SK-N-SH (cell line): ENCODE measurements at regions not wholly inside any gene's neighbourhood (a gene's known extent, or its start where the extent isn't known, plus 50 kb on each side); places are given as distances from the start of the nearest gene placed in this dataset.

Experiments used
- CTCF ChIA-PET: fragments of 300-600, 350-600 bp; formaldehyde crosslinking; extraction: SDS; loops from one replicate; lab custom pipeline; 2021; lab: Yijun Ruan, JAX
- POLR2A ChIA-PET: fragments of 350-600 bp; sonication (Branson Sonifier 250); formaldehyde crosslinking; extraction: SDS; loops from one replicate; lab custom pipeline; 2020; ENCODE audit warnings: antibody characterized with exemption, inconsistent platforms; lab: Yijun Ruan, JAX
- DNase-seq: peaks from one replicate; pipeline ENCODE4 v3.0.0; 2012
- H2AFZ ChIP-seq: fragments of 200-600 bp; sonication (generic); 2 replicates; pipeline ENCODE4 v1.8.1; 2016; ENCODE audit warnings: antibody characterized with exemption, mild to moderate bottlenecking, low read depth
- H3F3A ChIP-seq: fragments of 200-600 bp; sonication (generic); replicated peaks from 2 replicates; pipeline ENCODE3; 2016; ENCODE audit warnings: antibody characterized with exemption, mild to moderate bottlenecking; ENCODE audit not compliant: insufficient read depth
- H3K27ac ChIP-seq, 2 experiments: fragments of 200-500 bp in 1 of 2; fragments of 200-600 bp in 1 of 2; sonication (Bioruptor generic) in 1 of 2; sonication (generic), shearing (Covaris generic) in 1 of 2; 2 replicates each; pipeline versions ENCODE4 v1.5.1 to v1.6.1; 2014 to 2016; ENCODE audit warnings: low read depth in 2 of 2, inconsistent platforms in 1 of 2, low read length in 1 of 2, mild to moderate bottlenecking in 1 of 2, mixed read lengths in 1 of 2
- H3K27me3 ChIP-seq: fragments of 200-600 bp; sonication (generic), shearing (Covaris generic); 2 replicates; pipeline ENCODE4 v1.6.1; 2016; ENCODE audit warnings: mixed run types; ENCODE audit not compliant: insufficient read depth
- H3K36me3 ChIP-seq, 2 experiments: fragments of 200-500 bp in 1 of 2; fragments of 200-600 bp in 1 of 2; sonication (Bioruptor generic) in 1 of 2; sonication (generic) in 1 of 2; replicated peaks in 1 of 2; 2 replicates each; pipeline versions ENCODE3 to v1.5.1; 2014 to 2016; ENCODE audit warnings: low read length in 1 of 2, mild to moderate bottlenecking in 1 of 2; ENCODE audit not compliant: insufficient read depth in 2 of 2, control insufficient read depth in 1 of 2
- H3K4me1 ChIP-seq, 2 experiments: fragments of 200-500 bp in 1 of 2; fragments of 200-600 bp in 1 of 2; sonication (Bioruptor generic) in 1 of 2; sonication (generic), shearing (Covaris generic) in 1 of 2; 2 replicates each; pipeline versions ENCODE4 v1.5.1 to v1.6.1; 2014 to 2016; ENCODE audit warnings: low read depth in 1 of 2, low read length in 1 of 2, mixed run types in 1 of 2; ENCODE audit not compliant: insufficient read depth in 2 of 2, control insufficient read depth in 1 of 2
- H3K4me2 ChIP-seq: fragments of 200-600 bp; sonication (generic), shearing (Covaris generic); 2 replicates; pipeline ENCODE4 v1.6.1; 2017; ENCODE audit warnings: mixed run types
- H3K4me3 ChIP-seq, 2 experiments: fragments of 200-500 bp in 1 of 2; fragments of 200-600 bp in 1 of 2; sonication (Bioruptor generic) in 1 of 2; sonication (generic), shearing (Covaris generic) in 1 of 2; 2 replicates each; pipeline versions ENCODE4 v1.5.1 to v1.8.1; 2014 to 2016; ENCODE audit warnings: low read depth in 2 of 2, inconsistent platforms in 1 of 2, low read length in 1 of 2, mild to moderate bottlenecking in 1 of 2, mixed read lengths in 1 of 2, moderate library complexity in 1 of 2
- H3K79me2 ChIP-seq: fragments of 200-600 bp; sonication (generic); 2 replicates; pipeline ENCODE4 v1.8.1; 2017; ENCODE audit warnings: mild to moderate bottlenecking; ENCODE audit not compliant: insufficient read depth
- H3K9ac ChIP-seq: fragments of 200-600 bp; sonication (generic); 2 replicates; pipeline ENCODE4 v1.6.1; 2017; ENCODE audit warnings: mixed run types
- H3K9me2 ChIP-seq: fragments of 200-600 bp; sonication (generic); 2 replicates; pipeline ENCODE4 v1.6.1; 2017; ENCODE audit warnings: mixed run types
- H3K9me3 ChIP-seq: fragments of 200-600 bp; sonication (generic); 2 replicates; pipeline ENCODE4 v1.6.1; 2017; ENCODE audit warnings: mixed run types, mild to moderate bottlenecking, moderate library complexity
- H4K20me1 ChIP-seq: fragments of 200-600 bp; sonication (generic); 2 replicates; pipeline ENCODE4 v1.6.1; 2017; ENCODE audit warnings: mild to moderate bottlenecking, mixed run types; ENCODE audit not compliant: insufficient read depth
- CHD2 ChIP-seq: fragments of 150-350 bp; IDR thresholded peaks from 2 replicates; pipeline ENCODE4 v1.6.1; 2018; ENCODE audit warnings: low read length; ENCODE audit not compliant: partially characterized antibody
- ELF1 ChIP-seq: IDR thresholded peaks from 2 replicates; pipeline ENCODE4 v1.4.0; 2012
- EP300 ChIP-seq, 2 experiments: IDR thresholded peaks; 2 replicates each; pipeline versions ENCODE4 v1.4.0 to v1.6.1; 2012; ENCODE audit warnings: borderline replicate concordance in 1 of 2, low read depth in 1 of 2, low read length in 1 of 2
- EZH2phosphoT487 ChIP-seq: fragments of 200-600 bp; sonication (generic); IDR thresholded peaks from 2 replicates; pipeline ENCODE4 v1.6.1; 2017; ENCODE audit warnings: low read depth, mixed run types, mild to moderate bottlenecking, antibody characterized with exemption, moderate library complexity, borderline replicate concordance
- FOXJ3 ChIP-seq: sonication (generic); formaldehyde crosslinking; IDR thresholded peaks from 2 replicates; pipeline ENCODE4 v1.5.1; 2020; ENCODE audit warnings: mild to moderate bottlenecking, missing genetic modification reagents
- GATA2 ChIP-seq: sonication (generic); formaldehyde crosslinking; IDR thresholded peaks from 2 replicates; pipeline ENCODE4 v1.5.0; 2020; ENCODE audit warnings: mild to moderate bottlenecking, missing genetic modification reagents
- JUND ChIP-seq: IDR thresholded peaks from 2 replicates; pipeline ENCODE4 v1.4.0; 2012
- MXI1 ChIP-seq: IDR thresholded peaks from 2 replicates; pipeline ENCODE4 v1.6.1; 2012; ENCODE audit warnings: mild to moderate bottlenecking, low read depth, low read length, improper control_type of control experiment
- NRF1 ChIP-seq: IDR thresholded peaks from 2 replicates; pipeline ENCODE4 v1.6.1; 2012; ENCODE audit warnings: low read depth, mild to moderate bottlenecking, low read length
- POLR2AphosphoS5 ChIP-seq: IDR thresholded peaks from 2 replicates; pipeline ENCODE4 v1.6.1; 2012; ENCODE audit warnings: low read depth, low read length
- REST ChIP-seq: IDR thresholded peaks from 2 replicates; pipeline ENCODE4 v1.6.1; 2012; ENCODE audit warnings: mild to moderate bottlenecking, low read depth, low read length, moderate library complexity
- RFX5 ChIP-seq: IDR thresholded peaks from 2 replicates; pipeline ENCODE4 v1.6.1; 2012; ENCODE audit warnings: mild to moderate bottlenecking, improper control_type of control experiment, low read length
- RXRA ChIP-seq: IDR thresholded peaks from 2 replicates; pipeline ENCODE4 v1.4.0; 2012; ENCODE audit warnings: low read depth, mild to moderate bottlenecking, borderline replicate concordance
- SMC3 ChIP-seq: IDR thresholded peaks from 2 replicates; pipeline ENCODE4 v1.6.1; 2012; ENCODE audit warnings: low read depth, low read length, improper control_type of control experiment
- TAF1 ChIP-seq: IDR thresholded peaks from 2 replicates; pipeline ENCODE4 v1.6.1; 2012; ENCODE audit warnings: low read depth, mild to moderate bottlenecking, low read length, moderate library complexity, borderline replicate concordance
- TCF12 ChIP-seq: IDR thresholded peaks from 2 replicates; pipeline ENCODE4 v1.4.0; 2012
- TEAD4 ChIP-seq: IDR thresholded peaks from 2 replicates; pipeline ENCODE4 v1.4.0; 2012; ENCODE audit warnings: mild to moderate bottlenecking, borderline replicate concordance; ENCODE audit not compliant: insufficient read depth
- YY1 ChIP-seq: IDR thresholded peaks from 2 replicates; pipeline ENCODE4 v1.4.0; 2012; ENCODE audit warnings: low read depth, mild to moderate bottlenecking
- WGBS: methylation state at CpG from one replicate; pipeline ENCODE4 v1.1.6; 2017; ENCODE audit warnings: low lambda C conversion rate; 5-methylcytosine and 5-hydroxymethylcytosine counted together
- TF ChIP-seq, protein P1 (sequence below): IDR thresholded peaks from 2 replicates; pipeline ENCODE4 v1.4.0; 2012; ENCODE audit warnings: low read depth
- TF ChIP-seq, protein P2 (sequence below): fragments of 150-350 bp; IDR thresholded peaks from 2 replicates; pipeline ENCODE4 v1.6.1; 2016; ENCODE audit warnings: mild to moderate bottlenecking, low read depth, low read length
- TF ChIP-seq, protein P3 (sequence below): fragments of 200-600 bp; sonication (generic); IDR thresholded peaks from 2 replicates; pipeline ENCODE4 v1.6.1; 2017; ENCODE audit warnings: antibody characterized with exemption, mild to moderate bottlenecking, moderate library complexity

GRCh38 chr14:38003746-38004609 is 203.7 kb upstream of the SSTR1 start:
- H3K4me3 ChIP-seq = no peak overlapping the region
- ChIA-PET POLR2A (no interaction called here), CTCF (interaction anchor here (2.0 kb wide), 1 partner anchor 12 kb away, joined by 4 read pairs; no protein-coding TSS in a partner anchor)
- no peaks in the 10 kb centered on the region for H3F3A ChIP-seq
- no peaks in the 10 kb centered on the region for H3K4me1 ChIP-seq
- 2% methylated on average over 7 of the region's 7 CpGs for WGBS
- H3K27ac ChIP-seq = no peak overlapping the region
- H3K9me3 ChIP-seq = no peaks in the 10 kb centered on the region
- no peak overlapping the region for H2AFZ ChIP-seq
- H3K79me2 ChIP-seq = no peaks in the 10 kb centered on the region
- H4K20me1 ChIP-seq = no peaks in the 10 kb centered on the region
- TF ChIP-seq POLR2AphosphoS5 (no peak), SMC3 (no peak), RFX5 (no peak)
- no peaks in the 10 kb centered on the region for H3K9me2 ChIP-seq
- DNase-seq = no peak
- H3K36me3 ChIP-seq = no peaks in the 10 kb centered on the region
- no peaks in the 10 kb centered on the region for H3K27me3 ChIP-seq
- no peak overlapping the region for H3K4me2 ChIP-seq
- no peak overlapping the region for H3K9ac ChIP-seq

DNA sequence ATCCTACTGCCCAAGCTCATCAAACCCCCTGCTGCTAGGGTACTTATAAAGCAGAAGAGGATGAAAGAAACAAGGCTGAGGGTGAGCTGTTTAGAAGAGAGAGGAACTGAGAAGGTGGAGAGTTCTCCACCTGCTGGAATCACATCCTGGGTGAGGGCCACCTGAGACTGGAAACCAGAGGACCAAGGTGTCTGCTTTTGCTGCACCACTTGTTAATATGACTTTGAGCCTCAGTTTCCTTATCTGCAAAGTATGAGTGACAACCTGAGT is 203.2 kb upstream of the SSTR1 start:
- Histone ChIP-seq H3K27ac (no peak overlapping the region), H4K20me1 (no peaks in the 10 kb centered on the region), H3K36me3 (no peaks in the 10 kb centered on the region), H3K4me3 (no peak overlapping the region), H3K79me2 (no peaks in the 10 kb centered on the region), H3K9me2 (no peaks in the 10 kb centered on the region), H2AFZ (no peak overlapping the region), H3K9ac (no peak overlapping the region), H3K9me3 (no peaks in the 10 kb centered on the region), H3F3A (no peaks in the 10 kb centered on the region), H3K4me1 (no peaks in the 10 kb centered on the region), H3K4me2 (no peak overlapping the region), H3K27me3 (no peaks in the 10 kb centered on the region)
- TF ChIP-seq MXI1 = no peak
- TF ChIP-seq CHD2 = no peak
- no peak for TF ChIP-seq FOXJ3 (CRISPR knock-in tag)
- no peak for TF ChIP-seq RXRA
- no peak for TF ChIP-seq ELF1
- no peak for TF ChIP-seq REST
- no peak for TF ChIP-seq NRF1
- TF ChIP-seq EZH2phosphoT487 = no peak
- no peak for TF ChIP-seq YY1
- no peak for TF ChIP-seq GATA2 (CRISPR knock-in tag)
- TF ChIP-seq, protein P1, sequence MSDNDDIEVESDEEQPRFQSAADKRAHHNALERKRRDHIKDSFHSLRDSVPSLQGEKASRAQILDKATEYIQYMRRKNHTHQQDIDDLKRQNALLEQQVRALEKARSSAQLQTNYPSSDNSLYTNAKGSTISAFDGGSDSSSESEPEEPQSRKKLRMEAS = no peak
- TF ChIP-seq, protein P2, sequence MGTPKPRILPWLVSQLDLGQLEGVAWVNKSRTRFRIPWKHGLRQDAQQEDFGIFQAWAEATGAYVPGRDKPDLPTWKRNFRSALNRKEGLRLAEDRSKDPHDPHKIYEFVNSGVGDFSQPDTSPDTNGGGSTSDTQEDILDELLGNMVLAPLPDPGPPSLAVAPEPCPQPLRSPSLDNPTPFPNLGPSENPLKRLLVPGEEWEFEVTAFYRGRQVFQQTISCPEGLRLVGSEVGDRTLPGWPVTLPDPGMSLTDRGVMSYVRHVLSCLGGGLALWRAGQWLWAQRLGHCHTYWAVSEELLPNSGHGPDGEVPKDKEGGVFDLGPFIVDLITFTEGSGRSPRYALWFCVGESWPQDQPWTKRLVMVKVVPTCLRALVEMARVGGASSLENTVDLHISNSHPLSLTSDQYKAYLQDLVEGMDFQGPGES = no peak
- no peak for TF ChIP-seq JUND
- TF ChIP-seq RFX5 = no peak
- TF ChIP-seq TAF1 = no peak
- TF ChIP-seq, protein P3, sequence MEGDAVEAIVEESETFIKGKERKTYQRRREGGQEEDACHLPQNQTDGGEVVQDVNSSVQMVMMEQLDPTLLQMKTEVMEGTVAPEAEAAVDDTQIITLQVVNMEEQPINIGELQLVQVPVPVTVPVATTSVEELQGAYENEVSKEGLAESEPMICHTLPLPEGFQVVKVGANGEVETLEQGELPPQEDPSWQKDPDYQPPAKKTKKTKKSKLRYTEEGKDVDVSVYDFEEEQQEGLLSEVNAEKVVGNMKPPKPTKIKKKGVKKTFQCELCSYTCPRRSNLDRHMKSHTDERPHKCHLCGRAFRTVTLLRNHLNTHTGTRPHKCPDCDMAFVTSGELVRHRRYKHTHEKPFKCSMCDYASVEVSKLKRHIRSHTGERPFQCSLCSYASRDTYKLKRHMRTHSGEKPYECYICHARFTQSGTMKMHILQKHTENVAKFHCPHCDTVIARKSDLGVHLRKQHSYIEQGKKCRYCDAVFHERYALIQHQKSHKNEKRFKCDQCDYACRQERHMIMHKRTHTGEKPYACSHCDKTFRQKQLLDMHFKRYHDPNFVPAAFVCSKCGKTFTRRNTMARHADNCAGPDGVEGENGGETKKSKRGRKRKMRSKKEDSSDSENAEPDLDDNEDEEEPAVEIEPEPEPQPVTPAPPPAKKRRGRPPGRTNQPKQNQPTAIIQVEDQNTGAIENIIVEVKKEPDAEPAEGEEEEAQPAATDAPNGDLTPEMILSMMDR = no peak
- TF ChIP-seq POLR2AphosphoS5 = no peak
- TF ChIP-seq TEAD4 = no peak
- TF ChIP-seq EP300 (IDR thresholded peaks at IDR 0.05; ENCODE audit: borderline replicate concordance in 1 of 2, low read depth in 1 of 2, low read length in 1 of 2) = no peak
- TF ChIP-seq TCF12 = no peak
- POLR2A ChIA-PET = no interaction called here
- DNase-seq = no peak
- CTCF ChIA-PET = interaction anchor here (2.0 kb wide), 1 partner anchor 11 kb away, joined by 4 read pairs; no protein-coding TSS in a partner anchor
